Esophagus muscularis mucosa (tissue), 4 donors: ENCODE measurements at regions not wholly inside any gene's neighbourhood (a gene's known extent, or its start where the extent isn't known, plus 50 kb on each side); places are given as distances from the start of the nearest gene placed in this dataset.

Experiments used
- EP300 ChIP-seq: sonication (generic); formaldehyde crosslinking; IDR thresholded peaks from one replicate; pipeline ENCODE4 v1.6.1; 2017; ENCODE audit warnings: antibody characterized with exemption
- POLR2A ChIP-seq: fragments of 450-650 bp; IDR thresholded peaks from one replicate; pipeline ENCODE4 v1.6.1; 2017; ENCODE audit warnings: antibody characterized with exemption, moderate library complexity, mild to moderate bottlenecking, low read depth
- TF ChIP-seq, protein P1 (sequence below), 3 experiments: fragments of 200-600 bp in 2 of 3; fragments of 450-650 bp in 1 of 3; sonication (generic) in 2 of 3; IDR thresholded peaks; one replicate each; pipeline ENCODE4 v1.5.1; 2017 to 2019; ENCODE audit warnings: antibody characterized with exemption in 3 of 3, mild to moderate bottlenecking in 2 of 3, moderate library complexity in 1 of 3

DNA sequence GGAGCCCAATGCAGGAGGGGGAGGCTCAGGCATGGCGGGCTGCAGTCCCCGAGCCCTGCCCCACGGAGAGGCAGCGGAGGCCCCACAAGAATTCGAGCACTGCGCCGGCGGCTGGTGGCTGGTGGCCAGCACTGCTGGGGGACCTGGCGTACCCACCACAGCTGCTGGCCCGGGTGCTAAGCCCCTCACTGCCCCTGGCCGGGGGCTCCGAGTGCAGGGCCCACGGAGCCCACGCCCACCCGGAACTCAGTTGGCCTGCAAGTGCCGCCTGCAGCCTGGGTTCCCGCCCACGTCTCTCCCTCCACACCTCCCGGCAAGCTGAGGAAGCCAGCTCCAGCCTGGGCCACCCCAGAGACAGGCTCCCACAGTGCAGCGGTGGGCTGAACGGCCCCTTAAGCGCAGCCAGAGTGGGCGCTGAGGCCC, 780.3 kb downstream of the DTWD2 start:
- no peak for TF ChIP-seq POLR2A
- TF ChIP-seq, protein P1, sequence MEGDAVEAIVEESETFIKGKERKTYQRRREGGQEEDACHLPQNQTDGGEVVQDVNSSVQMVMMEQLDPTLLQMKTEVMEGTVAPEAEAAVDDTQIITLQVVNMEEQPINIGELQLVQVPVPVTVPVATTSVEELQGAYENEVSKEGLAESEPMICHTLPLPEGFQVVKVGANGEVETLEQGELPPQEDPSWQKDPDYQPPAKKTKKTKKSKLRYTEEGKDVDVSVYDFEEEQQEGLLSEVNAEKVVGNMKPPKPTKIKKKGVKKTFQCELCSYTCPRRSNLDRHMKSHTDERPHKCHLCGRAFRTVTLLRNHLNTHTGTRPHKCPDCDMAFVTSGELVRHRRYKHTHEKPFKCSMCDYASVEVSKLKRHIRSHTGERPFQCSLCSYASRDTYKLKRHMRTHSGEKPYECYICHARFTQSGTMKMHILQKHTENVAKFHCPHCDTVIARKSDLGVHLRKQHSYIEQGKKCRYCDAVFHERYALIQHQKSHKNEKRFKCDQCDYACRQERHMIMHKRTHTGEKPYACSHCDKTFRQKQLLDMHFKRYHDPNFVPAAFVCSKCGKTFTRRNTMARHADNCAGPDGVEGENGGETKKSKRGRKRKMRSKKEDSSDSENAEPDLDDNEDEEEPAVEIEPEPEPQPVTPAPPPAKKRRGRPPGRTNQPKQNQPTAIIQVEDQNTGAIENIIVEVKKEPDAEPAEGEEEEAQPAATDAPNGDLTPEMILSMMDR (IDR thresholded peaks at IDR 0.05) = no peak
- TF ChIP-seq EP300 = no peak
